ENCODE measurements at regions not wholly inside any gene's neighbourhood (a gene's known extent, or its start where the extent isn't known, plus 50 kb on each side); places are given as distances from the start of the nearest gene placed in this dataset.

- no peak overlapping the region for H3K14ac ChIP-seq (ENCODE audit: insufficient read length)
- no peak overlapping the region for H3K9ac ChIP-seq (replicated peaks in 1 of 4; ENCODE audit: extremely low read depth in 1 of 4, low read depth in 3 of 4, low read length in 3 of 4)
- no peaks in the 10 kb centered on the region for H3K9me3 ChIP-seq (ENCODE audit: insufficient read depth in 2 of 2, low read depth in 1 of 2, low read length in 1 of 2)
- no peak overlapping the region for H3K56ac ChIP-seq (replicated peaks; ENCODE audit: insufficient read length, low read depth, low read length)
- no peak overlapping the region for H4K91ac ChIP-seq (replicated peaks; ENCODE audit: insufficient read length, low read length)
- WGBS, 2 experiments (ENCODE audit: extremely low coverage in 1 of 2, insufficient coverage in 1 of 2, insufficient read length in 1 of 2, insufficient replicate concordance in 2 of 2, low coverage in 1 of 2, low lambda C conversion rate in 2 of 2, missing lambda C conversion rate in 1 of 2), result 85% methylated on average over 15 of the region's 15 CpGs; no CpG with 5 or more reads in 1 of the 2 experiments
- H3K23me2 ChIP-seq (ENCODE audit: low read depth, low read length), result no peaks in the 10 kb centered on the region
- no peak overlapping the region for H3K18ac ChIP-seq (ENCODE audit: extremely low read depth, low read length)
- ChIA-PET POLR2A (ENCODE audit: partially characterized antibody) (no interaction called here), CTCF (ENCODE audit: partially characterized antibody) (interaction anchor here (1.0 to 1.4 kb wide), 3 partner anchors 34 to 295 kb away, joined by 3 to 5 read pairs (median 3); partner anchors contain the start of gene IGFBP3)
- H2BK5ac ChIP-seq (ENCODE audit: low read depth, low read length), result no peak overlapping the region
- no peak overlapping the region for H4K8ac ChIP-seq (ENCODE audit: extremely low read depth, insufficient read depth, low read length)
- no peak overlapping the region for H2BK15ac ChIP-seq (ENCODE audit: low read length)
- DNase-seq (ENCODE audit: low read depth in 1 of 2, low spot score in 2 of 2) (peak in 1 of 2 experiments; percentile 41), FAIRE-seq (no peak)
- H2BK120ac ChIP-seq (replicated peaks; ENCODE audit: low read depth, low read length), result no peak overlapping the region
- H3K79me2 ChIP-seq (ENCODE audit: control insufficient read depth in 1 of 2, insufficient read depth in 2 of 2, low read length in 2 of 2), result no peaks in the 10 kb centered on the region
- no peaks in the 10 kb centered on the region for H3K79me1 ChIP-seq (ENCODE audit: low read depth, low read length)
- H2BK20ac ChIP-seq (ENCODE audit: low read length), result no peak overlapping the region
- H3K4me2 ChIP-seq (ENCODE audit: insufficient read depth in 1 of 2, low read depth in 2 of 2, low read length in 2 of 2), result no peak overlapping the region
- H3K4ac ChIP-seq (replicated peaks; ENCODE audit: insufficient read length, low read depth, low read length), result no peak overlapping the region
- no peak overlapping the region for H3K4me3 ChIP-seq (ENCODE audit: extremely low read depth in 1 of 4, insufficient read depth in 2 of 4, low read depth in 3 of 4, low read length in 4 of 4)
- H3K23ac ChIP-seq (ENCODE audit: insufficient read length), result no peak overlapping the region
- no peak overlapping the region for H2BK12ac ChIP-seq (ENCODE audit: low read depth, low read length)
- H2AFZ ChIP-seq (ENCODE audit: low read length), result 0 out of 2 replicates have a peak overlapping the region, but pooled peaks have one; percentile 41
- no peak overlapping the region for H3K27ac ChIP-seq (ENCODE audit: low read depth, low read length)
- no peaks in the 10 kb centered on the region for H3K27me3 ChIP-seq (replicated peaks in 1 of 4; ENCODE audit: control insufficient read depth in 3 of 4, extremely low read depth in 1 of 4, insufficient read depth in 3 of 4, low read length in 3 of 4)
- no peaks in the 10 kb centered on the region; a peak in 1 of 7 replicates for H3K4me1 ChIP-seq (replicated peaks in 1 of 4; ENCODE audit: control insufficient read depth in 3 of 4, insufficient read depth in 4 of 4, low read length in 3 of 4)
- no peaks in the 10 kb centered on the region for H3K36me3 ChIP-seq (ENCODE audit: control insufficient read depth in 2 of 4, insufficient read depth in 4 of 4, low read length in 3 of 4)
- H2AK5ac ChIP-seq (ENCODE audit: low read depth, low read length), result no peak overlapping the region
- no peak overlapping the region for H4K5ac ChIP-seq (ENCODE audit: insufficient read length, low read depth, low read length)
- no peaks in the 10 kb centered on the region for H4K20me1 ChIP-seq (replicated peaks in 1 of 2; ENCODE audit: control insufficient read depth in 1 of 2, insufficient read depth in 2 of 2, low read length in 2 of 2)
- TF ChIP-seq TAF7 (optimal IDR thresholded peaks at IDR 0.05; ENCODE audit: borderline replicate concordance, low read depth, low read length), result no peak
- TF ChIP-seq SIRT6 (IDR thresholded peaks at IDR 0.05; ENCODE audit: low read length), result no peak
- TF ChIP-seq USF2 (IDR thresholded peaks at IDR 0.05; ENCODE audit: low read length), result no peak
- TF ChIP-seq NRF1 (IDR thresholded peaks at IDR 0.05; ENCODE audit: low read depth, low read length), result no peak
- TF ChIP-seq YY1 (IDR thresholded peaks at IDR 0.05; ENCODE audit: low read depth, low read length), result no peak
- TF ChIP-seq MAX (IDR thresholded peaks at IDR 0.05), result no peak
- no peak for TF ChIP-seq SAP30 (IDR thresholded peaks at IDR 0.05; ENCODE audit: insufficient read depth, insufficient replicate concordance, low read length)
- no peak for TF ChIP-seq ASH2L (IDR thresholded peaks at IDR 0.05; ENCODE audit: low read length)
These were observed 295.0 kb upstream of the IGFBP3 start for GRCh38 chr7:46215987-46216567.

All from H1 (cell line).